ENCODE measurements at regions not wholly inside any gene's neighbourhood (a gene's known extent, or its start where the extent isn't known, plus 50 kb on each side); places are given as distances from the start of the nearest gene placed in this dataset.

DNA sequence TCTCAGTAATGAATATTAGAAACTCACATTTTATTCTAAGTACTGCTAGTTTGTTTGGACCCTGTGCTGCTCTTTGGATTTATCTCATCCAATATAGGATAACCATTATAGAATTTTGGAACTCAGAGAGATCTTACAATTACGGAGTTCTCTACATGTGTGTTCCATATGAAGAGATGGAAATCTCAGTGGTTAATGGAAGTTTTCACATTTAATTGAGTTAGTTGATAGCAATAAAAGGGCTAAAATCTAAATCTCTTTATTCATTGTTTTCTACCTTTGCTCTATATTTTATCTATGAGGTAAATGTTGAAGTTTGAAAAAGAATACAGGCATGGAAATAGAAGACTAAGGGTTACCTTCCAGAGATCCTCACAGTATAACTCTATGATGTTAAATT is 558.0 kb upstream of the KIF2B start:
- intact Hi-C loops (cut with DNase I) = no loop called here
- H3K27ac ChIP-seq = no peak overlapping the region
- H3K4me3 ChIP-seq = no peak overlapping the region
- no peak for DNase-seq
- no peaks in the 10 kb centered on the region for H3K36me3 ChIP-seq
- TF ChIP-seq, protein P1, sequence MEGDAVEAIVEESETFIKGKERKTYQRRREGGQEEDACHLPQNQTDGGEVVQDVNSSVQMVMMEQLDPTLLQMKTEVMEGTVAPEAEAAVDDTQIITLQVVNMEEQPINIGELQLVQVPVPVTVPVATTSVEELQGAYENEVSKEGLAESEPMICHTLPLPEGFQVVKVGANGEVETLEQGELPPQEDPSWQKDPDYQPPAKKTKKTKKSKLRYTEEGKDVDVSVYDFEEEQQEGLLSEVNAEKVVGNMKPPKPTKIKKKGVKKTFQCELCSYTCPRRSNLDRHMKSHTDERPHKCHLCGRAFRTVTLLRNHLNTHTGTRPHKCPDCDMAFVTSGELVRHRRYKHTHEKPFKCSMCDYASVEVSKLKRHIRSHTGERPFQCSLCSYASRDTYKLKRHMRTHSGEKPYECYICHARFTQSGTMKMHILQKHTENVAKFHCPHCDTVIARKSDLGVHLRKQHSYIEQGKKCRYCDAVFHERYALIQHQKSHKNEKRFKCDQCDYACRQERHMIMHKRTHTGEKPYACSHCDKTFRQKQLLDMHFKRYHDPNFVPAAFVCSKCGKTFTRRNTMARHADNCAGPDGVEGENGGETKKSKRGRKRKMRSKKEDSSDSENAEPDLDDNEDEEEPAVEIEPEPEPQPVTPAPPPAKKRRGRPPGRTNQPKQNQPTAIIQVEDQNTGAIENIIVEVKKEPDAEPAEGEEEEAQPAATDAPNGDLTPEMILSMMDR (IDR thresholded peaks at IDR 0.05) = no peak
- no peak for TF ChIP-seq POLR2A (IDR thresholded peaks at IDR 0.05)
- no peaks in the 10 kb centered on the region for H3K9me3 ChIP-seq
- H3K4me1 ChIP-seq = no peaks in the 10 kb centered on the region
- no peaks in the 10 kb centered on the region for H3K27me3 ChIP-seq
- 60% methylated on average over 1 of the region's 1 CpG for WGBS (ENCODE audit: insufficient coverage, low coverage, low lambda C conversion rate, missing lambda C conversion rate)
- no peak for ATAC-seq

DNA sequence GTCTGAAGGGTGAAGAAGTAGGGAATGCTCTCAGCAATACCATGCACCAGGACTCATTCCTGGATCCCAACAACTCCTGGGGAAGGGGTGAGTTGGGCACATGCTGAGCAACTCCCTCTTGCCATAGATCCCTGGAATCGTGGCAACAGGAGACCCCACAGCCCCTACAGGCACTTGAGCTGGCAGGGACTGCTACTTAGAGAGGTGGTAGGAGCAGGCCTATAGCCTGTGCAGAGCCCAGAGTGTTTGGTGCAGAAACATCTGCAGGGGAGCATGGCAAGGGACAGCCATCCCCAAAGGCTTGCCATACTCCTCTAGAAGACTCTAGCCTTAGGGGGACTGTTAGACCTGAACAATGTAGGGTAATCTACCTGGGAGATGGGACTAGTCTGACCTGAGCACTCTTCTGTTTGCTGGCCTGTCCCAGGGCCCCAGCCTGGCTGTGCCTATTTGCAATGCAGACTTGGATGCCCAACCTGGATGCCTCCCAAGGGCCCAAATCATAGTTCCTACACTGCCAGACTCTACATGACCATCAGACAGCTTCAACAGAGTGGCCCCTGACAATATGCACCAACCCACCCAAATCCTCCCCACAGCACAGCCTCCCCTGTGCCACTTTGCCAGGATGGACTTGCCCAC is 568.6 kb upstream of the KIF2B start:
- Histone ChIP-seq H3K4me1 (no peaks in the 10 kb centered on the region), H3K4me3 (no peak overlapping the region), H3K36me3 (no peaks in the 10 kb centered on the region), H3K27ac (no peak overlapping the region), H3K27me3 (no peaks in the 10 kb centered on the region), H3K9me3 (no peaks in the 10 kb centered on the region)
- ATAC-seq (no peak), DNase-seq (no peak)
- TF ChIP-seq, protein P1 (IDR thresholded peaks at IDR 0.05) = no peak
- TF ChIP-seq POLR2A (IDR thresholded peaks at IDR 0.05) = no peak
- intact Hi-C loops (cut with DNase I) = no loop called here
- 20% methylated on average over 1 of the region's 1 CpG for WGBS (ENCODE audit: insufficient coverage, low coverage, low lambda C conversion rate, missing lambda C conversion rate)

DNA sequence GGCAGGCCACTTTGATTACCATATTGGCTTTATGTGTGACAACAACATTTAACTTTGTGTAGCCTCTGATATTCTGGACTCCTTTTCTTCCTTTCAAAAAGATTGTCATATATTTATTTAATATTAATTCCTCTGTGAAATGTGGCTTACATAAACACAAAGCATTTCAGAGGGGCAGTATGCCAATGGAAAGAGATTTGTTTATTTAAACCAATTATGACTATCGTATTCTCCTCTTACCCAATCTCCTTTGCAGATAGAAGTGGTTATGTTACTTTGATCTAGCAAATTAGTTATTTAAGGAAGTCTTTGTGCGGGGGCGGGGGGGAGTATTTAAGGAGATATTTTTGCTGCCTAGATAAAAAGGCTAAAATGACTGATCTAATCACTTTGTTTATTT is 573.7 kb upstream of the KIF2B start:
- TF ChIP-seq, protein P1 (IDR thresholded peaks at IDR 0.05) = no peak
- TF ChIP-seq POLR2A (IDR thresholded peaks at IDR 0.05) = no peak
- no peak for DNase-seq
- Histone ChIP-seq H3K4me3 (no peak overlapping the region), H3K36me3 (no peaks in the 10 kb centered on the region), H3K27ac (no peak overlapping the region), H3K4me1 (no peaks in the 10 kb centered on the region), H3K27me3 (no peaks in the 10 kb centered on the region), H3K9me3 (no peaks in the 10 kb centered on the region)
- ATAC-seq = no peak
- intact Hi-C loops (cut with DNase I) = no loop called here
- 12% methylated on average over 3 of the region's 3 CpGs for WGBS (ENCODE audit: insufficient coverage, low coverage, low lambda C conversion rate, missing lambda C conversion rate)

DNA sequence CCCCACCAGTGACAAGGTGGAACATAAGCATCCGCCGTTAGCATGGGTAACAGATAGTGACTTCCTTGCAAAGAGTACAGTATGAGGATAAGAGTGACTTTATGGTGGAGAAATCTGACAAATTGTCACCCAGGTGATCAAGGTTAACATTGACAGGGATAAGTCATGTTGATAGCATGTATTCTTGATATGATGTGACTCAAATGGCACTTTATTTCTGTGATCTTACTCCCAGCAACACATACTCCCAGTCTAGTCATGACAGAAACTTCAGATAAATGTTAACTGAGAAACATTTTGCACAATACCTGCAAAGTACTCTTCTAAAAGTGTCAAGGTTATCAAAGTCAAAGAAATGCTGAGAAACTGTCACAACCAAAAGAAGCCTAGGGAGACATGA is 588.6 kb upstream of the KIF2B start:
- no peaks in the 10 kb centered on the region for H3K36me3 ChIP-seq
- no peak overlapping the region for H3K27ac ChIP-seq
- H3K4me1 ChIP-seq = no peaks in the 10 kb centered on the region
- no peaks in the 10 kb centered on the region for H3K9me3 ChIP-seq
- TF ChIP-seq, protein P1 (IDR thresholded peaks at IDR 0.05) = no peak
- intact Hi-C loops (cut with DNase I) = no loop called here
- no peaks in the 10 kb centered on the region for H3K27me3 ChIP-seq
- WGBS (ENCODE audit: insufficient coverage, low coverage, low lambda C conversion rate, missing lambda C conversion rate) = 89% methylated on average over 2 of the region's 2 CpGs
- DNase-seq = no peak
- no peak overlapping the region for H3K4me3 ChIP-seq
- no peak for ATAC-seq

DNA sequence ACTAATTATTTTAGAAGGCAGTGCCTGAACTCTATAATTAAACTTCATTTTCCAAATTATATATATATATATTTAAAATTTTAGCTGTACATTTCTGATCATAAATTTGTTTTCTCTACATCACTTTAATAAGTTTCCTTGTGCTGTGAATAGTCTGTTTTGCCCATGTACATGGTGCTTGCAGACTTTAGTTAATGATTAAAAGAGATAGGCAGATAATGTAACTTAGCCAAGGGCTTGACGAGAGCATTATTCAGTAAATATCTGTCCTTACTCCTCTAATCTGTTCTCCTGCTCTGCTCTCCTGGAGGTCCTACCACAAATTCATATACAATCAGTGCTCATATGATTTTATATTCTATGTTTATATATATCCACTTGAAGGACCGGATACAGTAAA is 595.2 kb upstream of the KIF2B start:
- Histone ChIP-seq H3K4me1 (no peaks in the 10 kb centered on the region), H3K4me3 (no peak overlapping the region), H3K27me3 (no peaks in the 10 kb centered on the region), H3K27ac (no peak overlapping the region), H3K36me3 (no peaks in the 10 kb centered on the region), H3K9me3 (no peaks in the 10 kb centered on the region)
- TF ChIP-seq POLR2A (IDR thresholded peaks at IDR 0.05) = no peak
- TF ChIP-seq, protein P1 (IDR thresholded peaks at IDR 0.05) = no peak
- WGBS (ENCODE audit: insufficient coverage, low coverage, low lambda C conversion rate, missing lambda C conversion rate) = 37% methylated on average over 2 of the region's 2 CpGs
- DNase-seq (no peak), ATAC-seq (peak; percentile 51 to 80 (median 72))
- intact Hi-C loops (cut with DNase I) = no loop called here
